DND-41 (cell line): ENCODE measurements at regions not wholly inside any gene's neighbourhood (a gene's known extent, or its start where the extent isn't known, plus 50 kb on each side); places are given as distances from the start of the nearest gene placed in this dataset.
"Not testable (repeated sequence)": the region's sequence is repeated elsewhere in the genome, so short reads cannot be mapped to it uniquely, and the experiment has no call there.

ENCODE experiments used
- ATAC-seq: fragments of 200-7000 bp; cut with Tn5 transposase; 3 replicates; pipeline ENCODE4 v1.9.1; 2021; ENCODE audit warnings: low read depth; ENCODE audit not compliant: insufficient read depth
- DNase-seq: peaks from one replicate; pipeline ENCODE4 v3.0.0-alpha.2; 2020
- H2AFZ ChIP-seq: 2 replicates; pipeline ENCODE4 v1.6.0; 2012; ENCODE audit warnings: low read depth, low read length
- H3K27ac ChIP-seq: 2 replicates; pipeline ENCODE4 v1.5.1; 2012; ENCODE audit warnings: low read length, inconsistent platforms
- H3K27me3 ChIP-seq: fragments of 200-600 bp; sonication (generic); 2 replicates; pipeline ENCODE4 v1.6.0; 2012; ENCODE audit warnings: low read length, mild to moderate bottlenecking, inconsistent platforms; ENCODE audit not compliant: insufficient read depth, poor library complexity
- H3K36me3 ChIP-seq: 2 replicates; pipeline ENCODE4 v1.5.1; 2012; ENCODE audit warnings: low read length, inconsistent platforms; ENCODE audit not compliant: insufficient read depth
- H3K4me1 ChIP-seq: 2 replicates; pipeline ENCODE4 v1.5.1; 2012; ENCODE audit warnings: mild to moderate bottlenecking, low read length; ENCODE audit not compliant: insufficient read depth
- H3K4me2 ChIP-seq: 2 replicates; pipeline ENCODE4 v1.6.0; 2012; ENCODE audit warnings: mild to moderate bottlenecking, moderate library complexity, low read length, inconsistent platforms; ENCODE audit not compliant: insufficient read depth
- H3K4me3 ChIP-seq, 2 experiments: fragments of 200-600 bp in 1 of 2; shearing (Covaris generic) in 1 of 2; 2 replicates each; pipeline ENCODE4 v1.5.1; 2012 to 2016; ENCODE audit warnings: inconsistent platforms in 2 of 2, low read length in 2 of 2, mild to moderate bottlenecking in 2 of 2, low read depth in 1 of 2, moderate library complexity in 1 of 2
- H3K79me2 ChIP-seq: 2 replicates; pipeline ENCODE4 v1.6.0; 2012; ENCODE audit warnings: low read length, inconsistent platforms; ENCODE audit not compliant: insufficient read depth
- H3K9ac ChIP-seq: 2 replicates; pipeline ENCODE4 v1.6.0; 2012; ENCODE audit warnings: low read depth, mild to moderate bottlenecking, inconsistent platforms, low read length, moderate library complexity
- H3K9me3 ChIP-seq: 2 replicates; pipeline ENCODE4 v1.5.1; 2012; ENCODE audit warnings: low read length, moderate library complexity, mild to moderate bottlenecking, inconsistent platforms; ENCODE audit not compliant: insufficient read depth, severe bottlenecking
- H4K20me1 ChIP-seq: 2 replicates; pipeline ENCODE4 v1.6.0; 2012; ENCODE audit warnings: low read length; ENCODE audit not compliant: insufficient read depth
- EZH2 ChIP-seq: IDR thresholded peaks from 3 replicates; pipeline ENCODE4 v1.6.1; 2012; ENCODE audit warnings: borderline replicate concordance, low read depth, mild to moderate bottlenecking, moderate library complexity, low read length, inconsistent platforms; ENCODE audit not compliant: severe bottlenecking
- TF ChIP-seq, protein P1 (sequence below): IDR thresholded peaks from 2 replicates; pipeline ENCODE4 v1.5.1; 2012; ENCODE audit warnings: borderline replicate concordance, low read length, moderate library complexity, mild to moderate bottlenecking; ENCODE audit not compliant: poor library complexity, severe bottlenecking; ENCODE audit errors: extremely low read depth

DNA sequence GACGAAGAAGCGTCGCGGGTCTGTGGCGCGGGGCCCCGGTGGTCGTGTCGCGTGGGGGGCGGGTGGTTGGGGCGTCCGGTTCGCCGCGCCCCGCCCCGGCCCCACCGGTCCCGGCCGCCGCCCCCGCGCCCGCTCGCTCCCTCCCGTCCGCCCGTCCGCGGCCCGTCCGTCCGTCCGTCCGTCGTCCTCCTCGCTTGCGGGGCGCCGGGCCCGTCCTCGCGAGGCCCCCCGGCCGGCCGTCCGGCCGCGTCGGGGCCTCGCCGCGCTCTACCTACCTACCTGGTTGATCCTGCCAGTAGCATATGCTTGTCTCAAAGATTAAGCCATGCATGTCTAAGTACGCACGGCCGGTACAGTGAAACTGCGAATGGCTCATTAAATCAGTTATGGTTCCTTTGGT, 1533.5 kb upstream of the TPTE start:
- H3K9me3 ChIP-seq = peaks cover 40% of the 10 kb centered on the region
- H3K4me2 ChIP-seq, DNase-seq, H3K9ac ChIP-seq, H3K4me3 ChIP-seq, H4K20me1 ChIP-seq, H3K27ac ChIP-seq, ATAC-seq, H3K4me1 ChIP-seq, H2AFZ ChIP-seq, H3K27me3 ChIP-seq, H3K79me2 ChIP-seq, H3K36me3 ChIP-seq: not testable (repeated sequence)

DNA sequence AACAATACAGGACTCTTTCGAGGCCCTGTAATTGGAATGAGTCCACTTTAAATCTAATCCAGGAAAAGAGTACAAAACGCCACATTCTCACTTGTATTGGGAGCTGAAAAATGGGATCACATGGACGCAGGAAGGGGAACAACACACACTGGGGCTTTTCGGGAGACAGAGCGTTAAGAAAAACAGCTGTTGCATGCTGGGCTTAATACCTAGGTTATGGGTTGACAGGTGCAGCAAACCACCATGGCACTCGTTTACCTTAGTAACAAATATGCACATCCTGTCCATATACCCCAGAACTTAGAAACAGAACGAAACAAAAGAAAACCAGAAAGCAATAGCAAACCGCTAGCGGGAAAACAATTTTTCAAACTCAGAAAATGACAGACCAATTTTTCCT, 1532.7 kb upstream of the TPTE start:
- no peak overlapping the region for H3K9ac ChIP-seq
- no peaks in the 10 kb centered on the region for H3K27me3 ChIP-seq
- H2AFZ ChIP-seq = no peak overlapping the region
- ATAC-seq (no peak), DNase-seq (no peak)
- H3K9me3 ChIP-seq = peaks cover 46% of the 10 kb centered on the region
- H3K36me3 ChIP-seq = no peaks in the 10 kb centered on the region
- no peak overlapping the region for H3K4me2 ChIP-seq
- TF ChIP-seq, protein P1, sequence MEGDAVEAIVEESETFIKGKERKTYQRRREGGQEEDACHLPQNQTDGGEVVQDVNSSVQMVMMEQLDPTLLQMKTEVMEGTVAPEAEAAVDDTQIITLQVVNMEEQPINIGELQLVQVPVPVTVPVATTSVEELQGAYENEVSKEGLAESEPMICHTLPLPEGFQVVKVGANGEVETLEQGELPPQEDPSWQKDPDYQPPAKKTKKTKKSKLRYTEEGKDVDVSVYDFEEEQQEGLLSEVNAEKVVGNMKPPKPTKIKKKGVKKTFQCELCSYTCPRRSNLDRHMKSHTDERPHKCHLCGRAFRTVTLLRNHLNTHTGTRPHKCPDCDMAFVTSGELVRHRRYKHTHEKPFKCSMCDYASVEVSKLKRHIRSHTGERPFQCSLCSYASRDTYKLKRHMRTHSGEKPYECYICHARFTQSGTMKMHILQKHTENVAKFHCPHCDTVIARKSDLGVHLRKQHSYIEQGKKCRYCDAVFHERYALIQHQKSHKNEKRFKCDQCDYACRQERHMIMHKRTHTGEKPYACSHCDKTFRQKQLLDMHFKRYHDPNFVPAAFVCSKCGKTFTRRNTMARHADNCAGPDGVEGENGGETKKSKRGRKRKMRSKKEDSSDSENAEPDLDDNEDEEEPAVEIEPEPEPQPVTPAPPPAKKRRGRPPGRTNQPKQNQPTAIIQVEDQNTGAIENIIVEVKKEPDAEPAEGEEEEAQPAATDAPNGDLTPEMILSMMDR = no peak
- TF ChIP-seq EZH2 = no peak
- no peaks in the 10 kb centered on the region for H3K4me1 ChIP-seq
- no peak overlapping the region for H3K4me3 ChIP-seq
- no peaks in the 10 kb centered on the region for H3K79me2 ChIP-seq
- no peak overlapping the region for H3K27ac ChIP-seq
- H4K20me1 ChIP-seq = no peaks in the 10 kb centered on the region

DNA sequence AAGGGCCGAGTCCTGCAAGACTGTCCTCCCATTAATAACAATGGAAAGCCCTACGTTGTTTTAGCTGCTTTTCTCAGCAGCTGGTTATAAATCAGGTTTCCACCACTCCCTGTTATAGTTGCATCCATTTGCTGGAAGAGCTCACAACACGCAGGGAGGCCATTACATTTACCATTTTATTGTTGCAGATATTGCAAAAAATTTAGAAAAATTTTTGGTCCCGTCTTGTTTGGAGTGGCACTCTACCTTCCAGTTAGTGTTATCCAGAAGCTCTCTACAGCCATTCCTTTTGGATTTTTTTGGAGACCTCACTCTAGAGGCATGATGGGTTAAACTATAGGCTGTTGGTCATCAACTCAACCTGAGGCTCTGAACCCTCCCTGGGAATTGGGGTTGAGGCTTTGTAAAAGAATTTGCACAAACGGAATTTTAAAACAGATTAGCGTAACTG, 1532.1 kb upstream of the TPTE start:
- Histone ChIP-seq H3K4me3 (no peak overlapping the region), H3K36me3 (no peaks in the 10 kb centered on the region), H3K27me3 (no peaks in the 10 kb centered on the region), H3K4me1 (no peaks in the 10 kb centered on the region), H3K9ac (no peak overlapping the region), H3K9me3 (peaks cover 51% of the 10 kb centered on the region), H3K79me2 (no peaks in the 10 kb centered on the region), H4K20me1 (no peaks in the 10 kb centered on the region), H2AFZ (no peak overlapping the region), H3K27ac (no peak overlapping the region), H3K4me2 (no peak overlapping the region)
- ATAC-seq (no peak), DNase-seq (no peak)
- no peak for TF ChIP-seq EZH2
- TF ChIP-seq, protein P1 = no peak

DNA sequence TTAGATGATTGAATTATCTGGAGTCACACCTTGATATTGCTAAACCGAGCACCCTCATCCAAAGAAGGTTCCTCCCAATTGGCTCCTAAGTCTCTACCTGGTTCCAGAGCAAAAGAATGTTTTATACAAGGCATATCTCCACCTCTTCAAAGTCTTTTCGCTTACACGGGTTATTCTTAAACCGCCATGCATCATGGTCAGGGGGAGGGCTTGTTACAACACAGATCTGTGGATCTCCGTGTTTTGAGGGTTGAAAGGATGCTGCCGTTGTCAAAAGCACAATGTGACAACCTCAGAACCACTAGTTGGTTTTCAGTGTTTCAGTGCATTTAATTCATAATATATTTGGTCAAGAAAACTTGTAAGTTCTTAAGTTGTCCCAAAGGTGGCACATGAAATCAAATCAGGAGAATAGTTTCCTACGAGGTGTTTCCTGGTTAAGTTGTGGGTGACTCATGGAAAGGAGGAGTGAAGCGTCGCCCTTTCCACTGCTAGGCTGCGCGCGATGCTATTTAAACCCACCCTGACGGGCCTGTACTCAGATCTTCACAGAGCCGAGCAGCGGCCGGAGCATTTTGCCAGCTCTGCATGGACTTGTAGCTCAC, 1531.6 kb upstream of the TPTE start:
- ATAC-seq (no peak; the same call in 2 of the 3 replicates), DNase-seq (no peak)
- TF ChIP-seq, protein P1 = no peak
- TF ChIP-seq EZH2 = no peak
- H3K9me3 ChIP-seq = peaks cover 53% of the 10 kb centered on the region
- no peaks in the 10 kb centered on the region for H3K36me3 ChIP-seq
- H3K79me2 ChIP-seq = no peaks in the 10 kb centered on the region
- no peak overlapping the region for H3K4me2 ChIP-seq
- no peak overlapping the region for H3K4me3 ChIP-seq
- no peak overlapping the region for H3K27ac ChIP-seq
- no peak overlapping the region for H2AFZ ChIP-seq
- H4K20me1 ChIP-seq = no peaks in the 10 kb centered on the region
- H3K27me3 ChIP-seq = no peaks in the 10 kb centered on the region
- no peak overlapping the region for H3K9ac ChIP-seq
- H3K4me1 ChIP-seq = no peaks in the 10 kb centered on the region
